Lower leg skin (tissue), 4 donors: ENCODE measurements at regions not wholly inside any gene's neighbourhood (a gene's known extent, or its start where the extent isn't known, plus 50 kb on each side); places are given as distances from the start of the nearest gene placed in this dataset.

Experiments used
- DNase-seq, 2 donors: peaks; one replicate each; pipeline ENCODE4 v3.0.0-alpha.2; 2019; ENCODE audit warnings: low spot score in 2 of 2
- H3K4me3 ChIP-seq: fragments of 200-600 bp; sonication (generic); 2 replicates; pipeline ENCODE4 v1.5.1; 2017; ENCODE audit warnings: mild to moderate bottlenecking, low read depth; ENCODE audit not compliant: poor library complexity, severe bottlenecking
- CTCF ChIP-seq, 3 donors: fragments of 450-650 bp; IDR thresholded peaks; one replicate each; pipeline ENCODE4 v1.5.1; 2016; ENCODE audit warnings: antibody characterized with exemption in 3 of 3, mild to moderate bottlenecking in 3 of 3, moderate library complexity in 2 of 3
- POLR2A ChIP-seq, 2 donors: fragments of 450-650 bp; IDR thresholded peaks; one replicate each; pipeline ENCODE4 v1.6.1; 2016 to 2017; ENCODE audit warnings: antibody characterized with exemption in 2 of 2, mild to moderate bottlenecking in 1 of 2, moderate library complexity in 1 of 2
- WGBS, 2 donors: methylation state at CpG; one replicate each; pipeline ENCODE4 v1.1.5; 2018; 5-methylcytosine and 5-hydroxymethylcytosine counted together
- intact Hi-C: fragments of 100-400 bp; cut with DNase I; formaldehyde crosslinking; loops from one replicate; pipeline ENCODE4 v1.15.0; 2023; ENCODE audit warnings: low total_unique reads

- no peak for DNase-seq
- intact Hi-C loops = no loop called here
- WGBS, 2 donors = 64 to 68% methylated on average over 2 of the region's 2 CpGs
- TF ChIP-seq POLR2A (IDR thresholded peaks at IDR 0.05) (no peak), CTCF (IDR thresholded peaks at IDR 0.05) (no peak)
- H3K4me3 ChIP-seq = no peak overlapping the region
Observed at GRCh38 chr21:18630446-18630845, 226.9 kb upstream of the TMPRSS15 start.

- intact Hi-C loops = no loop called here
- no peak for DNase-seq
- 90 to 97% methylated on average over 2 of the region's 2 CpGs for WGBS, 2 donors
- H3K4me3 ChIP-seq = no peak overlapping the region
- TF ChIP-seq CTCF (IDR thresholded peaks at IDR 0.05) (no peak), POLR2A (IDR thresholded peaks at IDR 0.05) (no peak)
Observed at GRCh38 chr21:18636897-18637296, 233.3 kb upstream of the TMPRSS15 start.

GRCh38 chr21:18646116-18646515 lies 242.5 kb upstream of the TMPRSS15 start:
- no peak for DNase-seq
- TF ChIP-seq POLR2A (IDR thresholded peaks at IDR 0.05) (no peak), CTCF (IDR thresholded peaks at IDR 0.05) (no peak)
- intact Hi-C loops = no loop called here
- 52 to 55% methylated on average over 1 of the region's 1 CpG for WGBS, 2 donors
- H3K4me3 ChIP-seq = no peak overlapping the region

GRCh38 chr21:18655931-18656330 lies 252.3 kb upstream of the TMPRSS15 start:
- DNase-seq = no peak
- no peak overlapping the region for H3K4me3 ChIP-seq
- WGBS, 2 donors = 75 to 77% methylated on average over 3 of the region's 3 CpGs
- TF ChIP-seq POLR2A (IDR thresholded peaks at IDR 0.05) = no peak
- intact Hi-C loops = no loop called here

GRCh38 chr21:18661842-18662241 lies 258.3 kb upstream of the TMPRSS15 start:
- no peak for DNase-seq
- H3K4me3 ChIP-seq = no peak overlapping the region
- WGBS, 2 donors = 84% methylated on average over 3 of the region's 3 CpGs
- intact Hi-C loops = no loop called here
- TF ChIP-seq POLR2A (IDR thresholded peaks at IDR 0.05) (no peak), CTCF (IDR thresholded peaks at IDR 0.05) (no peak)

- no peak for DNase-seq
- no peak for TF ChIP-seq CTCF (IDR thresholded peaks at IDR 0.05)
- no peak for TF ChIP-seq POLR2A (IDR thresholded peaks at IDR 0.05)
- intact Hi-C loops = no loop called here
- 88 to 91% methylated on average over 3 of the region's 3 CpGs for WGBS, 2 donors
- H3K4me3 ChIP-seq = no peak overlapping the region
Observed at GRCh38 chr21:18663663-18664062, 260.1 kb upstream of the TMPRSS15 start.
